AG20443 (cell line): ENCODE measurements at regions not wholly inside any gene's neighbourhood (a gene's known extent, or its start where the extent isn't known, plus 50 kb on each side); places are given as distances from the start of the nearest gene placed in this dataset.

ENCODE experiments used
- DNase-seq: peaks from one replicate; pipeline ENCODE4 v3.0.0; 2012; ENCODE audit warnings: low spot score, mixed read lengths

GRCh38 chr13:68128297-68128915, 898.3 kb upstream of the PCDH9 start:
- DNase-seq: no peak

GRCh38 chr13:68125087-68125480, 894.9 kb upstream of the PCDH9 start:
- no peak for DNase-seq

- no peak for DNase-seq
Observed at GRCh38 chr13:68124437-68125086, 894.4 kb upstream of the PCDH9 start.

- DNase-seq: no peak
Observed at GRCh38 chr13:68110178-68110768, 880.1 kb upstream of the PCDH9 start.

GRCh38 chr13:68107667-68108066, 877.5 kb upstream of the PCDH9 start:
- DNase-seq: no peak

- DNase-seq: no peak
Observed at GRCh38 chr13:68099631-68100030, 869.5 kb upstream of the PCDH9 start.

GRCh38 chr13:68081061-68081460, 850.9 kb upstream of the PCDH9 start:
- no peak for DNase-seq

- no peak for DNase-seq
Observed at GRCh38 chr13:68078874-68079273, 848.7 kb upstream of the PCDH9 start.

GRCh38 chr13:68078469-68078868, 848.3 kb upstream of the PCDH9 start:
- no peak for DNase-seq

- DNase-seq: no peak
Observed at GRCh38 chr13:68076046-68076445, 845.9 kb upstream of the PCDH9 start.

- no peak for DNase-seq
Observed at GRCh38 chr13:68066879-68067513, 836.9 kb upstream of the PCDH9 start.

- no peak for DNase-seq
Observed at GRCh38 chr13:68064001-68064770, 834.0 kb upstream of the PCDH9 start.

- no peak for DNase-seq
Observed at GRCh38 chr13:68063181-68063580, 833.0 kb upstream of the PCDH9 start.

GRCh38 chr13:68057836-68058235, 827.7 kb upstream of the PCDH9 start:
- no peak for DNase-seq

- DNase-seq: no peak
Observed at GRCh38 chr13:68056816-68057710, 826.9 kb upstream of the PCDH9 start.

GRCh38 chr13:68051910-68052309, 821.8 kb upstream of the PCDH9 start:
- no peak for DNase-seq

- DNase-seq: no peak
Observed at GRCh38 chr13:68050761-68051160, 820.6 kb upstream of the PCDH9 start.

GRCh38 chr13:68048802-68049359, 818.7 kb upstream of the PCDH9 start:
- no peak for DNase-seq

GRCh38 chr13:68047889-68048288, 817.8 kb upstream of the PCDH9 start:
- DNase-seq: no peak

GRCh38 chr13:68046903-68047302, 816.8 kb upstream of the PCDH9 start:
- no peak for DNase-seq
